GM13976 (cell line): ENCODE measurements at regions not wholly inside any gene's neighbourhood (a gene's known extent, or its start where the extent isn't known, plus 50 kb on each side); places are given as distances from the start of the nearest gene placed in this dataset.
"Not testable (repeated sequence)": the region's sequence is repeated elsewhere in the genome, so short reads cannot be mapped to it uniquely, and the experiment has no call there.

Experiments
- DNase-seq: peaks from one replicate; pipeline ENCODE4 v3.0.0; 2012; ENCODE audit warnings: low spot score
- CTCF ChIP-seq: IDR thresholded peaks from 2 replicates; pipeline ENCODE4 v1.5.1; 2012; ENCODE audit warnings: borderline replicate concordance, mild to moderate bottlenecking; ENCODE audit not compliant: insufficient read depth; ENCODE audit errors: extremely low read depth, missing control alignments, control extremely low read depth
- in situ Hi-C: fragments of 300-500 bp; cut with MboI; formaldehyde crosslinking; loops from one replicate; pipeline ENCODE4 v1.12.0; 2022; ENCODE audit warnings: low sequenced_read_pairs, mixed read lengths, inconsistent platforms; ENCODE audit not compliant: unreplicated experiment

GRCh38 chr12:97848051-97848450 is 385.4 kb downstream of the RMST start:
- no peak for DNase-seq
- in situ Hi-C loops, result no loop called here
- TF ChIP-seq CTCF, result no peak

GRCh38 chr12:97854477-97854876 is 391.9 kb downstream of the RMST start:
- TF ChIP-seq CTCF, result no peak
- in situ Hi-C loops, result no loop called here

GRCh38 chr12:97862072-97862471 is 399.5 kb downstream of the RMST start:
- DNase-seq, result no peak
- in situ Hi-C loops, result no loop called here
- no peak for TF ChIP-seq CTCF

More at GRCh38 chr12:97854477-97854876, 391.9 kb downstream of the RMST start:
- DNase-seq, result no peak

GRCh38 chr12:97875064-97875463 is 412.5 kb downstream of the RMST start:
- no peak for TF ChIP-seq CTCF
- no peak for DNase-seq
- in situ Hi-C loops, result no loop called here

- in situ Hi-C loops, result no loop called here
- no peak for DNase-seq
- no peak for TF ChIP-seq CTCF
Measured at GRCh38 chr12:97876780-97877179, 414.2 kb downstream of the RMST start.

GRCh38 chr12:97877404-97877803 is 414.8 kb downstream of the RMST start:
- no peak for DNase-seq
- TF ChIP-seq CTCF, result no peak
- in situ Hi-C loops, result no loop called here

GRCh38 chr12:97886511-97887176 is 424.0 kb downstream of the RMST start:
- no peak for TF ChIP-seq CTCF
- in situ Hi-C loops, result no loop called here
- DNase-seq, result no peak

- in situ Hi-C loops, DNase-seq: not testable (repeated sequence)
Measured at GRCh38 chr12:97897881-97898280, 435.3 kb downstream of the RMST start.
